Femur (tissue), 1 donor: ENCODE measurements at regions not wholly inside any gene's neighbourhood (a gene's known extent, or its start where the extent isn't known, plus 50 kb on each side); places are given as distances from the start of the nearest gene placed in this dataset.

Experiments used
- DNase-seq: peaks from one replicate; pipeline ENCODE4 v3.0.0-alpha.2; 2017

DNA sequence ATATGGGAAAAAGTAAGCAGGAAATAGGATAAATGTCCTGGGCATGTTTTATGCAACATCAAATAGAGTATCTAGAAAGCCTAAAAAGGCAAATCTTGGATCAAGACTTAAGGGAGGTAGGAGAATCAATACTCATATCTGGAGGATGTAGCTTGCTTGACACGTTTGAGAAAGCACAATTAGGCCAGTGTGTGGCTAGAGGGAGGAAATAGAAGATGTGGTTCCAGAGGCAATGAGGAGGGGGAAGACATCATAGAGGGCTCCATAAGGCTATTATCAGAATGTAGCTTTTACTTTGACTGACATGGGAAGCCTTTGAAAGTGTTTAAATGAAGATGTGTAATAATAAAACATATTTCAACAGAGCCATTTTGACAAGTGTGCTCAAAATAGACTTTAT lies 200.7 kb upstream of the CDH12 start:
- no peak for DNase-seq

DNA sequence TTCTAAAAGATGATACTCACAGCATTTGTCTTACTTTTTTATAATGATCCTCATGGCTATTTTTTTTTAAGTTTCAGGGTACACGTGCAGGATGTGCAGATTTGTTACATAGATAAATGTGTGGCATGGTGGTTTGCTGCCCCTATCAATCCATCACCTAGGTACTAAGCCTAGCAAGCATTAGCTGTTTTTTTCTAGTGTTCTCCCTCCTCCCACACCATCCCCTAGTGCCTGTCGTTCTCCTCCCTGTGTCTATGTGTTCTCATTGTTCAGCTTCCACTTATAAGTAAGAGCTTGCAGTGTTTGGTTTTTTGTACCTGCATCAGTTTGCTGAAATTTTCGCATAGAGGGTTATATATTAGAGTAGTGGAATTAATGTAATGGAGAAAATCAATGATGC lies 189.1 kb upstream of the CDH12 start:
- no peak for DNase-seq

DNA sequence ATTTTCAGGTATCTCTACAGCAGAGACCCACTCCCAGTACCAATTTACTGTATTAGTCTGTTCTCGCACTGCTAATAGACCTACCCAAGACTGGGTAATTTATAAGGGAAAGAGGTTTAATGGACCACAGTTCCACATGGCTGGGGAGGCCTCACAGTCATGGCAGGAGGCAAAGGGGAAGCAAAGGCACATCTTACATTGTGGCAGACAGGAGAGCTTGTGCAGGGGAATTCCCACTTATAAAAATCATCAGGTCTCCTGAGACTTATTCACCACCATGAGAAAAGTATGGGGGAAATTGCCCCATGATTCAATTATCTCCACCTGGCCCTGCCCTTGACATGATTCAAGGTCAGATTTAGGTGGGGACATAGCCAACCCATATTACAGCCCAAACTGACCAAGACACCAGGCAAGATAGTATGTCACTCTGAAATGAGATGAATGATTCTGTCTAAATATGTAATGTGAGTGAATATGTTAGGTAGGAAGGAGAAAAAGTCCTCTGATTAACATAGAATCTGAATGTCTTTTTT lies 182.5 kb upstream of the CDH12 start:
- DNase-seq: no peak

DNA sequence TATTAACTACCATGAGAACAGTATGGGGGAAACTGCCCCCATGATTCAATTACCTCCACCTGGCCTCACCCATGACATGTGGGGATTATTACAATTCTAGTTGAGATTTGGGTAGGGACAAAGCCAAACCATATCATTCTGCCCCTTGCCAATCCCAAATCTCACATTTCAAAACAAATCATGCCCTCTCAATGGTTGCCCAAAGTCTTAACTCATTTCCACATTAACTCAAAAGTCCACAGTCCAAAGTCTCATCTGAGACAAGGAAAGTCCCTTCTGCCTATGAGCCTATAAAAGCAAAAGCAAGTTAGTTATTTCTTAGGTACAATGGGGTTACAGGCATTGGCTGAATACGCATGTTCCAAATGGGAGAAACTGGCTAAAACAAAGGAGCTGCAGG lies 180.7 kb upstream of the CDH12 start:
- DNase-seq: no peak

DNA sequence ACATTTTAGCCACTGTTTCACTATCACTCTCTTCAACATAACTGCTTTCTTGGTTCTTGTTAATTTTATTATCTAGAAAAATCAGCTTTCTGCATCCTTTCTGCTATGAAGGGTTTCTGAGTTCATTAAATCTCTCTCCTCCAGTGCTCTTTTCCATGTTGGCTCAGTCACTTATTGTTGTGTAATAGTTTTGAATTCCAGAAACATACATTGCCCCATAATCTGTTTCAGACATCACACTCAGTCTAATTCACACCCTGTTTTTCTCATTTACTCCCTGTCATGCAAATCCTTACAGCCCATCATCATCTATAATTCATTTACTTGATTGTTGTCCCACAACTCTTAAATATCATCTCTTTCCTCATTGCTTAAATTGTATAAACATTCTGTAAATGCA lies 176.1 kb upstream of the CDH12 start:
- no peak for DNase-seq

DNA sequence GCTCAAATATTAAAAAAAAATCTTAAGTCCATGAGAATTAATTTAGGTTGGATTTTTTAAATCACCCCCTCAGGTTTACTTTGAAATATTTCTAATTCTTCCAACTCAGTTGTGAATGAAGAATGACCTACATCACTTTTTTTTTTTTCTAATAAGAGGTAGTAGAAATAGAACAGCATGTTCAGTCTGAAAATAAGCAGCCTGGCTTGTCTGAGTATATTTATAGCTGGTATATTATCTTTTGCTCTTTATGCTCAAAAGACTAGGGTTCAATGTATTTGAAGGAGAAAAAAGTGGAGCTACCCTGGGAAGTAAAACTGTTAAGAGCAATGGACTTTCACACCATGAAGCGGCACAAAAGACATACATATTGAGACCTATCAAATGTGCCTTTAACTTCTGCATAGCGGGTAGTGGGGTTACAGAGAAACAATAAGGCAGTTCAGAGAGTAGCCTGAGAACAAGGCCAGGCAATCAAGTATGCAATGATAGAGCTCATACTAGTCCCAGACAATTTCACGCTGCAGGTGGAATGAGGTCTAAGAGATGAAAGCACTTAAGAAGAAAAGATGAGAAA lies 175.4 kb upstream of the CDH12 start:
- DNase-seq: no peak

DNA sequence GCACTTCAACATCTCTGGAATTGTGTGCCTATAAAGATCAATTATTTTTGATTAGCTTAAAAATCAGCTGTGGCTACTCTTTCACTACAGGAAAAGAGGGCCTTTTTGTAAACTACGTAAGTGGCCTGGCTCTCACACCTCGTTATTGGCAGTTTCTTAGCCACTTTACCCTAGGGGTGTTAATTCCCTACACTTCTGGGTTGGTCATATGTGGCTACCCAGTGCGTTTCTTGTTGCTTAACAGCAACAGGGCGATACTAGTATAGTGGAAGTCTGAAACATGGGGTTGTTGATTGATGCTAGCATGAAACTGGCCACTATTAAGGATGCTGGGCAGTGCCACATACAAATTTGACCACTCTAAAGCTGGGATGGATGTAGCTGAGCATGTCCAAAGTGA lies 174.7 kb upstream of the CDH12 start:
- no peak for DNase-seq

DNA sequence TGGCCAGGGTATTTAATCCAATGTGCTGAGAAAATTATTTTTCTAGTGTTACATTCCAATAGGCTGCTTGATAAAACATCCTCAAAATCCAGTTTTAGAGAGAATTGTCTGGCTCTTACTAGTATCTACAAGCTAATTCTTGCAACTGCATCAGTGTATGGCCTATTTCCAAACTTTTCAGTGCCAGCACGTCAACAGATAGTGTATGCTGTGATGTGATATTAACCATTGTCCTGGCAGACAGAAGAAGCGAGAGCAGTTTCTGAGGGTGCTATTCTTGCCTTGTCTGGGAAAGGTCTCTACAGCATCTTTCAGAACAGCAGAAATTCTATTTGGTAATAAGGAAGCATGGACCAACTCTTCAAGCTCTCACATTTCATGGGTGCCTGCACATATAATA lies 174.2 kb upstream of the CDH12 start:
- no peak for DNase-seq

DNA sequence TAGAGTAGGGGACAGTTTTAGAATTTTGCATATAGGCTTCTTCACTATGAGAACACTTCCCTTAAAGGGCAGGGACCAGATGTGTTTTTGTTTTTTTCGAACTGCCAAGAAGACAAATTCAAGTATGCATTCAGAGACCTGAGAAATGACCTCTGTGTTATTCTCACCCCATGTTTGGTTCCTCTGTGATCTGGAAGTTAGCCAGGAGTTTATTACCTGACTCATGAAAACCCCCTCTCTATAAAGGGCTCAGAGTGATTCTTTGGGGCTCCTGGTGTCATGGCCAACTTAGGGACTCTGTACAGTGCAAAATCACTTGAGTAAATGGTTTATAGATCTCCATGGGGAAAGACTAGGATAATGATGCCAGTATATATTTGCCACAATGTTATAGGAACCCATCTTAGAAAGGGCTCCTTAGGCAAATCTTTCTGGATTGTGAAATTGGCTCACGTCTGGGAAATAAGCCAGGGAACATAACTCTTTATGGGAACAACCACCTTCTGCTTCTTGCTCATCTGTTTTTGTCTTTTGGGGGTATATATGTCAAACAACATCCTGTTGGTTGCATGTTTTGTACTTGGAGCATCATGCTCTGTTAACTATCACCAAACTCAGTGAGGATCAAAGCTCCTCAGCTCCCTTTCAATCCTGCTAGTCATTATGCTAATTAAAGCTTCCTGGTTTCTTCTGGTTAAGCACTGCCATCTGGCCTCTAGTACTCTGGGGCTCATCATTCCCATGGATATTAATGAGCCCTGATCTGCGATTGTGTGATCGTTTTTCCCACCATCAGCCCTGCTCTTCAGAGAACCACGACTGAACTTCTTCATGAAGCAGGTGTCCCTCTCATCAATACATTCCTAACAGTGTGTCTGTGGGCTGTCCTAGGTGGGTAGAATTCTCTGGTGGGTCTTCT lies 173.4 kb upstream of the CDH12 start:
- no peak for DNase-seq

DNA sequence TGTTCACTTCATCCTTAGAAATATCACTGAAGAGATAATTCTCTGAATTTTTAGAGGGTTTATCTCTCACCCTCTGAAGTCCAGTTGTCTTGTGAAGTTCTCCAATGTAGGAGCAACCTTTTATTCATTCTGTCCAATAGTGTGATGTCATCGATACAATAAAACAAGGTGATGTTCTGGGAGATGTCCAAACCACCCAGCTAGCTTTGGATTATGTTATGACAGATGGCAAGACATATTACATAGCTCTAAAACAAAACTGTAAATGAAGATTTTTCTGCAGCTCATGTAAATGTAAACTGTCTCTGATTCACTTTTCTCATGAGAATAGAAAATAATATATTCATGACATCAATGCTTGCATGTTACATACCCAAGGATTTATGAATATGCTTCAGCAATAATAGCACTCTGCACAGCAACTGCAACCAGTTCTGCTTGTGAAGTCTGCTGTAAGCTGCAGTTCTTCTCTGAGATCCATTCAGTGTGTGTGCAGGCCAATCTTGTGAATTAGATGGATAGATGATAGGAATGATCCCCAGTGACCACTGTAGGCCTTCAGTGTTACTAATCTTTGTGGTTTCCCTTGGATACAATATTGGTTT lies 172.6 kb upstream of the CDH12 start:
- no peak for DNase-seq

DNA sequence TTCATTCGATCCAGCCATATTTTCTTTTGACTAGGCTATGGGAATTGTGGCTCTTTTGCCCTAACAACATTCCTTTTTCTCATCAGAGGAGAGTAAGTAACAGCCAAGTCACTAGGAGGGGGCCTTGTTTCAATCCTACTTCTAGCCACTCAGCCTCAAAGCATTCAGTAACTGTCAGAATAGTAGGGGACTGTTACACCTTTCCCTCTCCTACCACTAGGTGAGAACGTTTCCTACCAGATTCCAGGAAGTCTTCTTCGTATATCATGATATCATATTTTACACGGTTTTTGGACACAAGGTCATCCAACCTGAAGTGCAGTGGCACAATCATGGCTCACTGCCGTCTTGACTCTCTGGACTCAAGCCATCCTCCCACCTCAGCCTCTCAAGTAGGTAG lies 171.3 kb upstream of the CDH12 start:
- no peak for DNase-seq

DNA sequence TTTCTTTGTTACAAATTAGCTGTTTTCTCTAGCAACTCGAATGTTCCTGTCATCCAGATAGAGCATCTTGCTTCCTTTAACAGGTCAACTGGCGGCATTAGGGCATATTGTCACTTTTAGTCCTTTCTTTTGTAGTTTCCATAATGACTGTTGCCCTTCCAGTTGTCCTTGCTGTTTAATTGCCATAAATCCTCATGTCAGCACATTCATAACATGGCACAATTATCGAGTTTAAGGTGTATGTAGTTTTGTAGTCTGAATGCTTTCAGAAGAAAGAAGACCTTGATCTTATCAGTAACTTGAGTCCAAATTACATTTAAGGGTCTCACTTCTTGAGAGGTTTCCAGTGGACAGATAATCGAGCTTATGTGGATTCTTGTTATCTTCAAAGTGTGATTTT lies 161.7 kb upstream of the CDH12 start:
- DNase-seq: no peak

DNA sequence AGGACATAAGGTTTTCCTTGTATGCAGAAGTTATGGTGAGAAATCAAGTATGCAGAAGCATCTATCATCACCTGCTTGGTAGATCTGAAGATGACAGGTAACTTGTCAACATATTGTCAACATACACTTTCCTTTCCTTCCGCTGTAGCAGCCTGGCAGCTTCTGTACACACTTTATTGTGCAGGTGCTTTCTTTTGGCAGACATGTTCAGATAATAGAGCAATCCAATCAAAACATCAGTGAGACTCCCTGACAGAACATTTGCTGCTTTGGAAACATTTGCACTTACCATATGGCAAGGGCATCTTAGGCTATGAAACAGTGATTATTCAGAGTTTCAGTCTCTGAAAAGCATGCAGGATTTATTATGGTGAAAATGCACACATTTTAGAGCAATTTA lies 161.1 kb upstream of the CDH12 start:
- DNase-seq: no peak

DNA sequence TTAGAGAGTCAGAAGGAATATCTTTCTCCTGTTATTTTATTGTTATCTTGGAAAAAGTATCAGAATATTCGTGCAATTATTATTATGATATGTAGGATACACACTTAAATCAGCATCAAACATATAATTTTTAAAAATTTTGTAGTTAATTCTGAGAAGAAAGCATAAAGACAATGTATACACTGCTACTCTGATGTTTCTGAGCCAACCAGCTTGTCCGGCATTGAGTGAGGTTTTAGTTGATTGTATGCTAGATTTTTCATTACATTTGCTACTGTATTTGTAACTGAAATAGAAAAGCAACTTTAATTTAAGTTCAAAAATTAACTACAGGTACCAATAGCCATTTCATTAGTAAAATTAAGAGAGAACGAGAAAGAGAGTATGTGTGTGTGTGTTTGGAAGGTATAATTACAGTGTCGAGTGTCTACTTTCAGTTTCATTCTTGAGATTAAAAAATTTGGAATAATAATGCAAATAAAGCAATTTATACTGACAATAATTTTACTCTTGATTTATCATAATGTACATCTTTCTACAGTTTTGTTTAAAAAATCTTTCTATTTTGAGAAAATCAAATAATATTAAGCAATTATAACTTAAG lies 160.4 kb upstream of the CDH12 start:
- no peak for DNase-seq

DNA sequence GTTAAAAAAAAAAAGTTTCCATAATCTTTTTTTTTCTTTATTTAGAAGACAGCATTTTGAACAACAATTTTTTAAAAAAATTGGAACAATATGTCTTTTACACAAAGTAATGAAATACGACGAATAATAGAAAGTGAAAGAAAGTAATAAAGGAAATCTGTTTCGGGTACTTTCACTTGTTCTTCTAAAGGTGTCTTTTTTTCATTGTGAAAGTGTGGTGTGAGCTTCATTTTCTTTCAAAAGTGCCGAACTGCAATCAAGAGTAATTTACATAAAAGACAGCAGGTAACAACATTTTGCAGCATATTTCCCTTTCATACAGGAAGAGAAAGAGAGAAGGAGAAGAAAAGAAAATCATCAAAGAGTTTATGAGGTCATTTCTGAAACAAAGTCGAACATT lies 159.7 kb upstream of the CDH12 start:
- no peak for DNase-seq

DNA sequence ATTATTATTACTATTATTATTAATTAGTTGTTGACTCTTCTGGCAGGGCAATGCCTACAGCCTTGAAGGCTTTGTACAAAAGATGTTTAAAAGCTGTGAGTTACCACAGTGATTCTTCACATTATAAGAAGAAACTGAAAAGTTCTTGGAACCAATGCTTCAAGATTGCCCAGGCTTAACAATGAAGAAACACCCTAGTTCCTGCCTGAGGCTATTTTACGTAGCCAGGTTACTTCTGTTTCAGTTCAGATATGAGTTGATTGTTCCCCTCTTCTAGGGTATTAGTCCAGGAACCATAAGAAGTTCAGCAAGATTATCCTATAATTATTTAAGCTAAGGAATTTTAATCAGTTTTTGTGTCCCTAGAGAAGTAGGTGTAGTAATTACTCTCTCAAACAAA lies 154.6 kb upstream of the CDH12 start:
- DNase-seq: no peak

DNA sequence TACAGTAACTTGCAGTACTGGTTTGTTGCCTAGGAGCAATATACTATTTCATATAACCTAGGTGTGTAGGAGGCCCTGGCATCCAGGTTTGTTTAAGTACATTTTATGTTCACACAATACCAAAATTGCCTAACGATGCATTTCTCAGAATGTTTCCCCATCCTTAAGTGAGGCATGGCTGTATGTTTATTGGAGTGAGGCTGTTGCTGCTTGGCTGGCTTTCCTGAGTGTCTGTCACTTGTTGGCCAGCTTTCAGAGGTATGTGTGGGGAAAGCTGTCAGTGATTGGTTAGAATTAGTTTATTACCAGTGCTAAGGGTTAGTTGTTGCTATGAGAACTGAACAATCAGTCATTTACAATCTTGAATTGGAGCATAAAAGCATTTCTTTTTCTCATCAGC lies 154.1 kb upstream of the CDH12 start:
- DNase-seq: no peak

DNA sequence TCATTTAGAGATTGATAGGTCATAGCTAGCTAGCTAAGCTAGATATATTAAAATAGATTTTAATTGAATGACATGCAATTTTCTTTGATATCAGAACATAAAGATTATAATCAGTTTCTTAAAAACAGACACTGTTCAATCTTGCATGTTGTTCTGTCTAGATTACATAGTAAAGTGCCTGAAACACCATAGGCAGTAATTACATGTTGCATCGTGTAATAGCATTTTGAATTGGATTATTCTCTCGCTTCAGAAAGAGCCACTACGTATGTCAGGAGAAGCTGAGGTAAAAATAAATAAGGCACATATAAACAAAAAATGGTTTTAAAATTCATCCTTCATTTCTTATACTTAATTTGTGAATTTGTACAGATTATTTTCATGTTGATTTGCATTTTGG lies 148.0 kb upstream of the CDH12 start:
- no peak for DNase-seq

DNA sequence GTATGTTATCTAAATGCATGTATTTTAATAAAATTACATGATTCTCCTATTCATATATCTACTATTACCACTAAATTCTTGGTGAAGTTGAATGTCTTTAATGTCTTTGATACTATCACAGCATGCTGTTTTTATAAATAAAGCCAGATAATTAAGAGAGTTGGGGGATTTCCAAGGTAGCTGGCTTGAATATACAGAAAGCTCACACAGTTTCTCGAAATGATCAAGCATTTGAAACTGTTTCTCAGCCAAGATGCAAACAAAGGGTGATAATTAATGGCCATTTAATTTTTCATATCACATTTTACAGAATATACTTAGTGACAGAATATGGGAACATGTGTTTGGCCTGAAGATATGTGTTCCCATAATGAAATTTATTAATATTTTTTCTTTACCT lies 145.6 kb upstream of the CDH12 start:
- no peak for DNase-seq

DNA sequence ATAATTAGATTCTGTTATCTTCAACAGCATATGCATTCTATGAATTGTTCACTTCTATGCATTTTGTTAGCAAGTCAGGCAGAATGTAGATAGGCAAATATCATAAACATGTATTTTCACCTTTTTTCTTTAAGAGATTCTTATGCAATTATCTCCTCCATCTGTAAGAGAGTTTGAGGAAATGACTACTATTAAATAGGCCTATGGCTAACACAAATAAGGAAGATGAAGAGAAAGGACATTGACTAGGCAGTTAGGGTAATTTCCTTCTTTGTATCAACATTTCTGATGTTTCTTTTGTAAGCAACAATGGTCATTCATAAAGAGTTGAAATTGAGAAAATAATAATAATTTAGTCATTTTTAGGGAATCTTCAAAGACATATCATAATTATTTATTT lies 145.2 kb upstream of the CDH12 start:
- DNase-seq: no peak

DNA sequence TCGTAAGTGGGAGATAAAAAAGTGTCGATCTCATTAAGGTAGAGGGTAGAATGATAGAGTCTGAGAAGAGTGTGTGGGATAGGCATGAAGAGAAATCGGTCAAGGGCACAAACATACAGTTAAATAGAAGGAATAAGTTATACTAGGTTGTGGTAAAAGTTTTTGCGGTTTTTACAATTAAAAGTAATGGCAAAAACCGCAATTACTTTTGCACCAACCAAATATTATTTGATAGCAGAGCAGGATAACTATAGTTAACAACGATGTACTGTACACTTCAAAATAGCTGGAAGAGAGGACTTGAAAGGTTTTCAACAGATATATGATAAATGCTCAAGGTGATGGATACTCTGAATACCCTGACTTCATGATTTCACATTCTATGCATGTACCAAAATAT lies 135.8 kb upstream of the CDH12 start:
- DNase-seq: no peak

DNA sequence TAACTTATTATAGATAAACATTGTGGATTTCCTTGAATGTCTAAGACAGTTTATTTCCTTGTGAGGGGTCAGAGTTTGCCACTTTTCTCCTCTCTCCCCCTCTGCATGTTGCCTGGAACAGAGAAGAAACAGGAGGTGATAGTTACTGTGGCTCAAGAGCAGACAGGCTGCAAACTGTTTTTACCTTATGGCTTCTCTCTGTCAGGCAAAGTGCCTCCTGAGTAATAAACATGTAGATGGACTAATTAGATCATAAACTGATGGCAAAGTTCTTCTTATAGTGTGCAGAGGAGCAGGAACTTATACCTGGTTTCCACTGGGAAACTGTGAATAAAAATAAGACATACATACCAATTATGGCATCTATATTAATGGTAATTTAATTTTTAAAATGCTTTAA lies 133.1 kb upstream of the CDH12 start:
- no peak for DNase-seq

DNA sequence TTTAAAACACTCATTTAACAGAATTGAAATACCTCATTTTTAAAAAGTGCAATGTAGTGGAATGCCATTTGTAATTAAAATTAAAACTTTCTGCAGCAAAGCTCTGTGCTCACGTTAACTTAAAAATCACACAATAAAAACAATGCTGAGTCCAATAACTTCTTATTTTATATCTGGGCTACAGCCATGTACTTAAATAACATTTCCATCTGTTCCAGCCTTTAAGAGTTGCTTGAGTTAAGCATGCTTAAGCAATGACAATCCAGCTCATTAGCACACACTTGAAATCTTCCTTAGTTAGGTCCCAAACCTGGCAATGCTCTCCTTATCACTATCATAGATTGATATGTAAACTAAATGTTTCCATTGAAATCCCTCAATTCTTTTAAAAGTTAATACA lies 132.3 kb upstream of the CDH12 start:
- no peak for DNase-seq
